Hematopoietic multipotent progenitor cell treated with erythropoietin and hydrocortisone succinate and interleukin-3 and kit ligand, for 15 days (in vitro differentiated cells): ENCODE measurements at regions not wholly inside any gene's neighbourhood (a gene's known extent, or its start where the extent isn't known, plus 50 kb on each side); places are given as distances from the start of the nearest gene placed in this dataset.
"Not testable (repeated sequence)": the region's sequence is repeated elsewhere in the genome, so short reads cannot be mapped to it uniquely, and the experiment has no call there.

Experiments
- DNase-seq: peaks from one replicate; pipeline ENCODE4 v3.0.0-alpha.2; 2015; ENCODE audit warnings: low spot score

DNA sequence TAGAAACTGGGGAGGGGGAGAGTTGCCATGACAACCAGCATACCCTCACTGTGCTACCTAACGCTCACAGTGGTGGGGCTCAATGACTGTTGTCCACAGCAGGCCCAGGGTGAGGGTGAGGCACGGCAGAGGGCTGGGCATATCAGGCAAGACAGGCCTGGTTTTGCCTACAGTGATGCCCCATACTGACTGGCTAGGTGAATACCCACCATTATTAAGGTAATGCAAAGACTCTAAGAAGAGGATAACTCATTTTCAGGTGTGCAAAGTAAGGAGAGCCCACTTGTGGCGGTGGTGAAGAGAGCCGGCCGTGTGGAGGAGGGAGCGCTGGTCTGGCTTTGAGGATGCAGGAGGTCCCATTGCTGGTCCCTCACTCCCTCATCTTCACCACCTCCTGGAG, 422.3 kb downstream of the FUT8 start:
- no peak for DNase-seq

DNA sequence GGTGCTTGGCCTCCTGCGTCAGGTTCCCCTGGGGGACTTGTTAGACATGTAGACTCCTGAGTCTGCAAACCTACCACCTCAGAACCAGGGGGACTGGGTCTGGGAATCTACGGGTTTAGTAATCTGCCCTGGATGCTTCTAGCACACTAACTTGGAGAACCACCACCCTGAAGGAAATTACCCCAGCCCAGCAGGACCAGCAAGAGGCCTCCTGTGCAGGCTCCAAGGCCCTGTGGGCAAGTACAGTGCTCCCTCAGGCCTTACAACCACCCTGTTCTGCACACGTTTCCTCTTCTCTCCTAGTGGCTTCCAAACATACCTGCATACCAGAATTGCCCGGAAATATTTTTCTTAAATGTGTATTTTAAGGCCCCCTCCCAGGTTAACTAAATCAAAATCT, 423.0 kb downstream of the FUT8 start:
- DNase-seq, result no peak

DNA sequence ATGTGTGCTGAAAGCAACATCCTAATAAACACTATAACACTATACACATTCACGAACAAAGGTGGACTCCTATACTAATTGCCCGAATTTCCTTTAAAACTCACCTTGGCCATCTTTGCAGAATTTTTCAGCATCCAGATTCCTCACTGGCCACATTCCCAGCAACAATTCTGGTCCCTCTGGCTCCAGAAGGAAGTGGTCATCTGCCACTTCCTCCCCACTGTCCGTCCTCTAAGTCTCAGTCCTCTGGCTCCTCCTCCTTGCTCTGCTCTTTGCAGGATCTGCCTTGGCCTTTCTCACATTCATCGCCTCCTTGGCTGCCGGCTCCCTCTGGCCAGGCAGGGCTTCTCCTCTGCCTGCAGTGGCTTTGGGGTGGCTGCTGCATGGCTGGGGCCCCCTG, 426.0 kb downstream of the FUT8 start:
- DNase-seq, result no peak

DNA sequence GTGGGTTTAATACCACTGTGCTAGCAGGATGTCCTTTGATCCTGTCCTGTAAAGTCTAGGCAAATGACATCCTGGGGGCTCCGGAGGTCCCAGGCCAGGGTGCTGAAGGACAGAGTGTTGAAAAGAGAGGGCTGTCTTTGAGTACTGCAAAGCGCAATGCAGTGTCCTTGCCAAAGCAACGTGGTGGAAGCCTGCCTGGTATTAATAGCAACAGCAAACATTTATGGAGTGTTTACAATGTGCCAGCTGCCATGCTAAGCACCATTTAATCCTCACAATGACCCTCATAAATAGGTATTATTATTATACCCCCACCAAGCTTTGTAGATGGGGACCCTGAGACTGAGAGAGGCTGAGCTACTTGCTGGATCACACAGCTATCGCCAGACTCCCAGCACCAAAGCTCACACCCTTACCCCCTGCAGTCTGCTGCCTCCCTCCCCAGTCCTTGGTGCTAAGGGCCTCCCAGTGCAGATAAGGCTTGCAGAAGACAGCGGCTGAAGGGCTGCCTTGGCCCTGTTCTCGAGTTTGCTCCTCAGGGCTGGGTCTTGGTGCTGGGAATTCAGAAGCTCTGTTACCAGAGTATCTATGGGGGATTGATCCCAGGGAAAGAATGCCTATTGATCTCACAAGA, 427.7 kb downstream of the FUT8 start:
- no peak for DNase-seq

DNA sequence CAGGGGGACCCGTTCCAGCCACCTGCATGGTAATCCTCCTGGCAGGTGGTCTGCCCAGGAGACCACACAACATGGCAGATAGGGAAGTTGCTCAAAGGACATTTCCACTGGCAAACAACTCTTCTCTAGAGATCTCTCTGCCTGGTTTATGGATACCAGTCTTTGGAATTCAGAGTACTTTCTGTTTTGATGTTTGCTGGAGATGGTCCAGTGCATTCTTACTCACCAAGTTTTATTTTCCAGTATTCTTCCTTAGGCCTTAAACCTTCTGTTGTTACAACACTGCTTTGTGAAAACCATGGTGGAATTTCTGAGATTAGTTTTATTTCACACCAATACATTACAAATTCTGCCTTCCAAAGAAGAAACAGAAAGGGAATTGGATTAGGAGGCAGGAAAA, 428.3 kb downstream of the FUT8 start:
- DNase-seq, result no peak

- DNase-seq, result no peak
Observed at GRCh38 chr14:65846196-65846868, 433.8 kb downstream of the FUT8 start.

DNA sequence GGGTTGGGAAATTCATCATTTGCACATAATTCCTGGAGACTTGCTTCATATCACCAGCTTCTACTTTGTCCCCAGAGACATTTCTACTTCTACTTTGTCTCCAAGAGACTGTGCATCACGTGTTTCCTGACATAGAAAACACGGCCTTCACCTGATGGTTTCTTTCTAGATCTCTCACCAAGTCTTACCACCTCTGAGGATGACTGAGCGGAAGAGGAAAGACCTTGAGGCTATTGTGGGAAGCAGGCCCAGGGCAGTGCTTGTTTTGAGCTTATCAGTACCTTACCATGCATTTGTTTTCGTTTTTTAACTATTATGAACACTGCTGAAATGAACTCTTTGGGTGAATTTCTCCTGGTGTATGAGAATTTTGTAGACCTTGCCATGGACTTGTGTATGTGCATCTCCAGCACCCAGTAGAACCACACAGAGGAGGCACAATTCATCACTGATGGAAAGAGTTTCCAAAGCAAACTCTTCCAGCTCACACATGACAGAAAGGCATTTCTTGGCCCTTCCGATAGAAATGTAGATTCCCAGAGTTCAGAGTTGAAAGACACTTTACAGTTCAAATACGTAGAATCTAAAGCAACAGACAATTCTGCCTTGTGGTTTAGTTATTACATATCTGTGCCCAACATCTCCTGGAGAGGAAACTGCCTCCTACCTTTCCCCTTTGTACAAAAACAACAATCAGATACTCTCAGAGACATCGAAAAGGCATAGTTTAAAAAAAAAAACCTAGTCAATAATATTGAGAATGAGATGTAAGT, 434.7 kb downstream of the FUT8 start:
- DNase-seq, result no peak

DNA sequence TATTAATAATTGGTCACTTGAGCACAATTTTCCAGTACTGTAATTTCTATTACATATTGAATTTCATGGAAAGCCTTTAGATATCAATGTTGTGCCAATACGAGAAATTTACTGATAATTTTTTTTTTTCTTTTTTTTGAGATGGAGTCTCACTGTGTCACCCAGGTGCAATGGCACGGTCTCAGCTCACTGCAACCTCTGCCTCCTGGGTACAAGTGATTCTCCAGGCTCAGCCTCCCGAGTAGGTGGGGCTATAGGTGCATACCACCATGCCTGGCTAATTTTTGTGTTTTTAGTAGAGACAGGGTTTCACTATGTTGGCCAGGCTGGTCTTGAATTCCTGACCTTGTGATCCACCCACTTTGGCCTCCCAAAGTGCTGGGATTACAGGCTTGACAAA, 435.4 kb downstream of the FUT8 start:
- not testable (repeated sequence) for DNase-seq

GRCh38 chr14:65849091-65849490, 436.6 kb downstream of the FUT8 start:
- no peak for DNase-seq

- no peak for DNase-seq
Observed at GRCh38 chr14:65849558-65849957, 437.0 kb downstream of the FUT8 start.

DNA sequence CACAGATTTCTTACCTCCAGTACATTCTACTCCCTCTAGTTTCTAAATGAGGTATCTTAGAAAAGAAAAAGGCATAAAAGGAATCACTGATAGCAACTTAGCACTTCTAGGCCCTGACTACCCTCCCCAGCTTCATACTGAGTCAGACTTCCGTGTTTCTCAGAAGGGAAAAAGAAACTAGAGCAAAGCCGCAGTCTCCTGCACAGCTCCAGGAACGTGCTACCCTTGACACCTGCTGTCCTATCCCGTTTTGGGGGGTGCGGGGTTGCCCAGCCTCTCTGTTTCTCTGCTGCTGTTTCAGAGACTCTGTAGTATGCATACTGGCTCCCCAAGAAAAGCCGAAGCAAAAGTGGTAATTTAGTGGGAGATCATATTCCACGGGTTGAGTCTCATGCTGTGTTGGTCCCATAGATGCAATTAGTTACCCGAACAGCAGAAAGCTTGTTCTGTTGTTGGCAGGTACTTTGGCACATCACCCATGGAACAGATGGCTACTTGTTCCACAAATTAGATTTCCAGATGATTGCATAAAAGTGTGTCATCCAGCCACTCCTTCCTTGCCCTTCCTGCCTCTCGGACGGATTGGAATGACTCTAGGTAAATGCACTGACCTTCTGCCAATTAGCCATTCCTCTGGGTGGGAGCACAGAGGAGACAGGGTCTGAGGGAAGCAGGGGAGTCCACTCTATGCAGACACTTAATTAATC, 438.1 kb downstream of the FUT8 start:
- no peak for DNase-seq

DNA sequence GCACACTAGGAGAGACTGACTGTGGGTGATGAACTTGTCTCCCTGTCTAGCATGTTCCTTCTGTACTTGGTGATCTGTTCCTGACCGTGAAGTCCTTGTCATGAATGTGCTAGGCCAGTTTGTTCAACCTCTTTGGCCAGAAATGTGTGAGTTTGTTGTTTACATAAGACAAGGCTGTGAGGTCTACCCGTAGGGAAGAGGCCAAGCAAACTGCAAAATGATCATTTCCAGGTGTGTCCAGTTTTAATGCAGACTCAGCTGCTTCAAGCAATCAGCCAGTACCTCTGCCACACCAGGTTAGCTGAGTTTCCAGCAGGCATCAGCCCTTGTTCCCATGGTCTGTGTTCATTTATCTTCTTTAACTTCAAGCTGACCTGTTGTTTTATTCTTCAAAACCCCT, 440.2 kb downstream of the FUT8 start:
- DNase-seq, result no peak

- DNase-seq, result no peak
Observed at GRCh38 chr14:65853407-65853955, 441.0 kb downstream of the FUT8 start.

DNA sequence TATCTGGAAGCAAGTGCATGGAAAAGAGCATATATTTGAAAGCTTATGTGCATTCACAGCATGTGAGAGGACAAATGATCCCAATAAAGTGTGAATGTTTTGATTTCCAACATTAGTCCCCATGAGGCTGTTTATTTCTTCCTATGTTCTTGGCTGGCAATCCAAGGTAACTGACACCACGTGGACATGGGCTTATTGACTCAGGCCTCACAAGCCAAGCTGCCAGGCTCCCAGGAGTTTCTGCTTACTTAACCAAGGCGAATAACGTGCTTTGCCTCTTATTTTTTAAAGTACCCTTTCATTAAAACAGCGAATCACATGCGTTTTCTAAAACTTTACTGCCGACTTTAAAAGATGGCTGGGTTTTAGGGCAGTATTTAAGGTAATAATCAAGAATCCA, 441.7 kb downstream of the FUT8 start:
- DNase-seq, result no peak

GRCh38 chr14:65860956-65861611, 448.6 kb downstream of the FUT8 start:
- no peak for DNase-seq

DNA sequence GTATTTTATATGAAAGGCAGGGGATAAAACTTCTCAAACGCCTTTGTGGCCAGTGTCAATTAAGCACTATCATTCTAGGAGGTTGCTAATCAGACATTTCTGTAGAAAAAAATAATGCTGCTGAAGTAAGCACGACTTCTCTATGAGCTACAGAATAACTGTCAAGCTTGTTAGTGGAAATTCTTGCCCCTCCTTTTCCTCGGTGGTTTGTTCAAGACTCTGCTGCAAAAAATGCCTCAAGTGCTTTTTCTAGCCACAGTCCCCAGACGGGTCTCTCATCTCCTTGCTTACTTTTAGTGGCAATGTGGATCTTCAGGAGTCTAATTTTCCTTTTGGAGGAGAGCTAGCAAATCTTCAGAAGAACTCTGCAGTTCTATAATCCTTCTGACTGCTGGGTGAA, 452.0 kb downstream of the FUT8 start:
- no peak for DNase-seq

DNA sequence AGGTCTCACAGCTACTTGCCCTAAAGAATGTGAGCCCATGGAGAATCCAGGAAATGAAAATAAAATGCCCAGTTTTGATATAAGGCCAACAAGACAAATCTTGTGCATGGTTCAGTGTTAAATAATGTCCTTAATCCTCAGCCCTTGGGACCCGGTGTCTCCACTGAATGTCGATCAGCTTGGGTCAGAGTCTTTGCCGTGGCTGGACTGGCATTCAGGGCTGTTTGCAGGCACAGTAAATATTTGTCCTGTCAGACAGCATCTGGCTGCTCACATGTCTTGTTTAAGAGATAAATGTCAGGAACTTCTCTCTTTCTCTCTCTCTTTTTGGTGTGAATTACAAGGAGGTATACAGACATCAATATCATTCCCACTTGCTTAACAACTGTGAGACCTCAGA, 452.5 kb downstream of the FUT8 start:
- no peak for DNase-seq

DNA sequence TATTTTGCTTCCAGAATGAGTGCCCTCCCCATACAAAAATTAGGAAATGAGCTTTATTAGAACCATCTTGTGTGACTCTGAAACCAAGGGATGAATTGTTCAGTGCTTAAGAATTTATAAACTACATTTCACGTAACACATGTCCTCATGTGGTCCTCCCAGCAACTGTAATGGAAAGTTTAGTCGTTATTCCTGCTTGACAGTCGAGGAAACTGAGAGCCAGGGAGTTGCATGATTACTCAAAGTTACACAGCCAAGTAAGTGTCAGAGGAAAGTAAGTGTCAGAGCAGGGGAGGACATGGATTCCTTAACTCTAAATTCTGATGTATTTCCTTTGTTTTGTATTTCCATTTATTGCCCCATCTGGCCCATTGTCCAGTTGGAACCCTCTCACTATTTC, 453.9 kb downstream of the FUT8 start:
- no peak for DNase-seq

DNA sequence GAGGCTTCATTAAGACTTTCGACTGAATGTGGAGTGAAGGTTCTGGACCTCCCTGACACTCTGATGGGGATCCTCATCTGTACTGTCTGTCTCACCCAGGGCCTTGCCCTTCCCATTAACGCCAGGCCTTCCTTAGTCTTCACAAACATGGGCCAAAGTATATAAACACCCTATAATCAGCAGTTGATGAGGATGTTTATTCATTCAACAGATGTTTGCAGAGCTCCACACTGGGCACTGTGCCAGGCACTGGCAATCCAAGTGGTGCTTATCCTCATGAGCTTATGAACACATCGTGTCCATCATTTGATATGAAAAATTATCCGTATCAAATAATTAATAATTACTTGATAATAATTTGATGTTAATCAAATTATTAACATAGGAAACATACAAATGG, 454.4 kb downstream of the FUT8 start:
- DNase-seq, result no peak

GRCh38 chr14:65867333-65867732, 454.8 kb downstream of the FUT8 start:
- no peak for DNase-seq

GRCh38 chr14:65872536-65872935, 460.0 kb downstream of the FUT8 start:
- DNase-seq, result no peak

DNA sequence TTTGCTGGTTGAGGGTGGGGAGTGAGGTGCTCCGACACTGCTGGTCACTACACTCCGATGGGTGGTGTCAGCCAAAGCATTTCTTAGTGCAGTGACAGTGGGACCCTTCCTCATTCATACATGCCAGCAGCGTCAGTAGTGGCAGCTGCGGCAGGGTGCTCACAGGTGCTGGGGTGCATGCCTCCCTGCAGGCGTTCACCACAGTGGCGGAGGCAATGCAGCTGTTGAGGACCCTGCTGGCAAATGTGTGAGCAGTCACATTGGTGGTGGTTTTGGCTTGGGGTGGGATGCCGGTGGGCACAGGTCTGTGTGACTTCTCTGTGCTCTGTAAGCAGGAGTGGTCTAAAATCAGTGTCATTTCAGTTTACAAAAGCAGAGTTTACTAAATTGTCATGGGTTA, 464.6 kb downstream of the FUT8 start:
- no peak for DNase-seq
